H1 (cell line): ENCODE measurements at regions not wholly inside any gene's neighbourhood (a gene's known extent, or its start where the extent isn't known, plus 50 kb on each side); places are given as distances from the start of the nearest gene placed in this dataset.

ENCODE experiments used
- CTCF ChIA-PET: fragments of 300-600 bp; sonication (Branson Sonifier 250); formaldehyde crosslinking; loops from one replicate; lab custom pipeline; 2021; ENCODE audit not compliant: partially characterized antibody; lab: Charles Lee
- POLR2A ChIA-PET: fragments of 300-600 bp; sonication (Branson Sonifier 250); formaldehyde crosslinking; loops from one replicate; lab custom pipeline; 2021; ENCODE audit warnings: inconsistent platforms; ENCODE audit not compliant: partially characterized antibody; lab: Charles Lee
- DNase-seq, 2 experiments: peaks; one replicate each; pipeline versions ENCODE4 v3.0.0 to v3.0.0-alpha.2; 2010 to 2022; ENCODE audit warnings: low spot score in 2 of 2, low read depth in 1 of 2, mixed read lengths in 1 of 2
- FAIRE-seq: peaks from 2 replicates; lab custom pipeline; 2011; peaks lifted over from hg19 to GRCh38; lab: Jason Lieb, UNC
- H2AFZ ChIP-seq: 2 replicates; pipeline ENCODE4 v1.8.1; 2012; ENCODE audit warnings: low read length, inconsistent platforms
- H2AK5ac ChIP-seq: 2 replicates; pipeline ENCODE4 v1.6.1; 2013; ENCODE audit warnings: low read depth, low read length
- H2BK120ac ChIP-seq: replicated peaks from 2 replicates; pipeline ENCODE3; 2013; ENCODE audit warnings: low read depth, low read length, inconsistent platforms
- H2BK12ac ChIP-seq: 2 replicates; pipeline ENCODE4 v1.6.1; 2013; ENCODE audit warnings: low read depth, low read length
- H2BK15ac ChIP-seq: 2 replicates; pipeline ENCODE4 v1.6.1; 2013; ENCODE audit warnings: low read length
- H2BK20ac ChIP-seq: 2 replicates; pipeline ENCODE4 v1.6.1; 2013; ENCODE audit warnings: low read length
- H2BK5ac ChIP-seq: 2 replicates; pipeline ENCODE4 v1.6.1; 2013; ENCODE audit warnings: low read depth, low read length
- H3K14ac ChIP-seq: 2 replicates; pipeline ENCODE4 v1.6.1; 2013; ENCODE audit warnings: inconsistent platforms; ENCODE audit not compliant: insufficient read length
- H3K18ac ChIP-seq: 2 replicates; pipeline ENCODE4 v1.6.1; 2013; ENCODE audit warnings: low read length; ENCODE audit errors: extremely low read depth
- H3K23ac ChIP-seq: 2 replicates; pipeline ENCODE4 v1.6.1; 2013; ENCODE audit warnings: inconsistent platforms; ENCODE audit not compliant: insufficient read length
- H3K23me2 ChIP-seq: 2 replicates; pipeline ENCODE4 v1.6.1; 2013; ENCODE audit warnings: low read depth, low read length
- H3K27ac ChIP-seq: 2 replicates; pipeline ENCODE4 v1.6.1; 2011; ENCODE audit warnings: low read depth, low read length, inconsistent platforms
- H3K27me3 ChIP-seq, 4 experiments: replicated peaks in 1 of 4; 1 replicate in 1 of 4; 2 replicates in 3 of 4; pipeline versions ENCODE4 v1.6.1 to v1.8.1; 2011 to 2013; ENCODE audit warnings: low read length in 3 of 4, mild to moderate bottlenecking in 3 of 4, inconsistent platforms in 2 of 4, mixed read lengths in 2 of 4, moderate library complexity in 1 of 4; ENCODE audit not compliant: control insufficient read depth in 3 of 4, insufficient read depth in 3 of 4; ENCODE audit errors: extremely low read depth in 1 of 4
- H3K36me3 ChIP-seq, 4 experiments: 2 replicates each; pipeline versions ENCODE4 v1.6.1 to v1.8.1; 2011 to 2013; ENCODE audit warnings: mild to moderate bottlenecking in 4 of 4, low read length in 3 of 4, moderate library complexity in 2 of 4, control low read depth in 1 of 4, inconsistent platforms in 1 of 4; ENCODE audit not compliant: insufficient read depth in 4 of 4, control insufficient read depth in 2 of 4
- H3K4ac ChIP-seq: replicated peaks from 2 replicates; pipeline ENCODE3; 2013; ENCODE audit warnings: low read length, low read depth, mixed read lengths, inconsistent platforms; ENCODE audit not compliant: insufficient read length
- H3K4me1 ChIP-seq, 4 experiments: replicated peaks in 1 of 4; 1 replicate in 1 of 4; 2 replicates in 3 of 4; pipeline versions ENCODE4 v1.6.1 to v1.8.1; 2011 to 2013; ENCODE audit warnings: low read length in 3 of 4, inconsistent platforms in 2 of 4, mixed read lengths in 1 of 4; ENCODE audit not compliant: insufficient read depth in 4 of 4, control insufficient read depth in 3 of 4
- H3K4me2 ChIP-seq, 2 experiments: 2 replicates each; pipeline versions ENCODE4 v1.6.1 to v1.8.1; 2011 to 2013; ENCODE audit warnings: low read depth in 2 of 2, low read length in 2 of 2, control low read depth in 1 of 2, inconsistent platforms in 1 of 2, mild to moderate bottlenecking in 1 of 2; ENCODE audit not compliant: insufficient read depth in 1 of 2
- H3K4me3 ChIP-seq, 4 experiments: fragments of 200-600, 300-600 bp in 1 of 4; sonication (generic), shearing (Covaris generic), sonication (Bioruptor Twin) in 1 of 4; 2 replicates each; pipeline versions ENCODE4 v1.5.1 to v1.8.1; 2011 to 2016; ENCODE audit warnings: low read length in 4 of 4, low read depth in 3 of 4, control low read depth in 2 of 4, inconsistent platforms in 2 of 4, mild to moderate bottlenecking in 2 of 4, mixed read lengths in 1 of 4, moderate library complexity in 1 of 4; ENCODE audit not compliant: insufficient read depth in 2 of 4; ENCODE audit errors: extremely low read depth in 1 of 4
- H3K56ac ChIP-seq: replicated peaks from 2 replicates; pipeline ENCODE3; 2013; ENCODE audit warnings: low read depth, mild to moderate bottlenecking, mixed read lengths, low read length, inconsistent platforms; ENCODE audit not compliant: insufficient read length
- H3K79me1 ChIP-seq: 2 replicates; pipeline ENCODE4 v1.6.1; 2013; ENCODE audit warnings: low read depth, low read length, control low read depth
- H3K79me2 ChIP-seq, 2 experiments: 2 replicates each; pipeline versions ENCODE4 v1.6.1 to v1.8.1; 2012 to 2013; ENCODE audit warnings: low read length in 2 of 2, mild to moderate bottlenecking in 2 of 2, inconsistent platforms in 1 of 2; ENCODE audit not compliant: insufficient read depth in 2 of 2, control insufficient read depth in 1 of 2
- H3K9ac ChIP-seq, 4 experiments: replicated peaks in 1 of 4; 1 replicate in 1 of 4; 2 replicates in 3 of 4; pipeline versions ENCODE4 v1.6.1 to v1.8.1; 2011 to 2013; ENCODE audit warnings: low read depth in 3 of 4, low read length in 3 of 4, control low read depth in 2 of 4, mild to moderate bottlenecking in 2 of 4, moderate library complexity in 2 of 4, inconsistent platforms in 1 of 4; ENCODE audit errors: extremely low read depth in 1 of 4
- H3K9me3 ChIP-seq, 2 experiments: 2 replicates each; pipeline versions ENCODE4 v1.6.1 to v1.8.1; 2012 to 2013; ENCODE audit warnings: mild to moderate bottlenecking in 2 of 2, moderate library complexity in 2 of 2, control low read depth in 1 of 2, inconsistent platforms in 1 of 2, low read depth in 1 of 2, low read length in 1 of 2, mixed read lengths in 1 of 2; ENCODE audit not compliant: insufficient read depth in 2 of 2
- H4K20me1 ChIP-seq, 2 experiments: replicated peaks in 1 of 2; 2 replicates each; pipeline versions ENCODE3 to v1.8.1; 2011 to 2013; ENCODE audit warnings: inconsistent platforms in 2 of 2, low read length in 2 of 2, mild to moderate bottlenecking in 1 of 2; ENCODE audit not compliant: insufficient read depth in 2 of 2, control insufficient read depth in 1 of 2
- H4K5ac ChIP-seq: 2 replicates; pipeline ENCODE4 v1.6.1; 2013; ENCODE audit warnings: low read length, low read depth, mixed read lengths, inconsistent platforms; ENCODE audit not compliant: insufficient read length
- H4K8ac ChIP-seq: 2 replicates; pipeline ENCODE4 v1.8.0; 2013; ENCODE audit warnings: mild to moderate bottlenecking, moderate library complexity, low read length, inconsistent platforms; ENCODE audit not compliant: insufficient read depth; ENCODE audit errors: extremely low read depth
- H4K91ac ChIP-seq: replicated peaks from 2 replicates; pipeline ENCODE3; 2013; ENCODE audit warnings: low read length, mixed read lengths, inconsistent platforms; ENCODE audit not compliant: insufficient read length
- CTCF ChIP-seq, 3 experiments: IDR thresholded peaks; 1 replicate in 2 of 3; 2 replicates in 1 of 3; pipeline versions ENCODE4 v1.5.1 to v1.6.1; 2011; ENCODE audit warnings: low read length in 3 of 3, mild to moderate bottlenecking in 3 of 3, inconsistent platforms in 2 of 3, low read depth in 1 of 3, moderate library complexity in 1 of 3; ENCODE audit not compliant: insufficient read depth in 1 of 3; ENCODE audit errors: control extremely low read depth in 1 of 3
- KDM1A ChIP-seq: fragments of 200-600, 300-600 bp; sonication (generic); IDR thresholded peaks from 2 replicates; pipeline ENCODE4 v1.7.1; 2016; ENCODE audit warnings: mild to moderate bottlenecking, low read length, borderline replicate concordance
- RAD21 ChIP-seq, 2 experiments: IDR thresholded peaks in 1 of 2; conservative IDR thresholded peaks in 1 of 2; 2 replicates each; pipeline ENCODE4 v1.6.1; 2011; ENCODE audit warnings: low read depth in 2 of 2, low read length in 2 of 2, improper control_type of control experiment in 1 of 2, inconsistent platforms in 1 of 2, mild to moderate bottlenecking in 1 of 2, moderate library complexity in 1 of 2
- RNF2 ChIP-seq: fragments of 200-900, 300-1000 bp; sonication (generic); IDR thresholded peaks from 2 replicates; pipeline ENCODE4 v1.7.1; 2016; ENCODE audit warnings: borderline replicate concordance, low read depth, mild to moderate bottlenecking, antibody characterized with exemption, low read length; ENCODE audit not compliant: poor library complexity, severe bottlenecking; ENCODE audit errors: missing control alignments
- WGBS, 2 experiments: shearing (Covaris generic) in 1 of 2; methylation state at CpG; one replicate each; pipeline versions ENCODE4 v1.1.6 to v1.1.7; 2013 to 2015; ENCODE audit warnings: low lambda C conversion rate in 2 of 2, mixed read lengths in 2 of 2, inconsistent platforms in 1 of 2, low coverage in 1 of 2, missing lambda C conversion rate in 1 of 2; ENCODE audit not compliant: insufficient replicate concordance in 2 of 2, insufficient coverage in 1 of 2, insufficient read length in 1 of 2; ENCODE audit errors: extremely low coverage in 1 of 2, missing lambda C conversion rate in 1 of 2; 5-methylcytosine and 5-hydroxymethylcytosine counted together
- TF ChIP-seq, protein P1 (sequence below): IDR thresholded peaks from 2 replicates; pipeline ENCODE4 v1.6.1; 2011; ENCODE audit warnings: low read depth, mild to moderate bottlenecking, low read length; ENCODE audit not compliant: insufficient read depth

DNA sequence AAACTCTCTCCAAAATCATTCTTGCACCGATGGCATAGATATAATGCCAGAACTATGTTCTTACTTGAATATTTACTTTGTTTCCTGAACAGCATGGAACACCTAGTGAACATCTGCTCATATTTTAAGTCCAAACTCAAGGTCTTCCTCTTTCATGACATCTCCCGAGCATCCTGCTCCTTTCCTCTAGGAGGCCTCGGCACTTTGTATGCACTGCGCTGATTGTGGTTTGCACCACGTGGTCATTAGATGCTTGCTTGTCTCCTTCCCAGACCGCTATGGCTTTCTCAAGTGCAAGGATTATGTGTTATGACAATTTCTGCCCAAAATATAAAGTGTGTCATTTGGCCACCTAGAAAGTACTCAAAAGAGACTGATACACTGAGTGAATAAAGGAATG is 912.0 kb downstream of the GALC start:
- peaks cover 0 to 4% (median under 1%) of the 10 kb centered on the region in 4 experiments; a peak in 2 of 7 replicates for H3K4me1 ChIP-seq
- no peak for FAIRE-seq
- no peak overlapping the region for H4K8ac ChIP-seq
- WGBS, 2 experiments: 88% methylated on average over 6 of the region's 6 CpGs; no CpG with 5 or more reads in 1 of the 2 experiments
- no peak overlapping the region for H2BK12ac ChIP-seq
- ChIA-PET POLR2A (no interaction called here), CTCF (interaction anchor here (1.0 to 2.3 kb wide), 6 partner anchors 10 to 462 kb away, joined by 3 to 6 read pairs (median 4); no protein-coding TSS in a partner anchor)
- H2AK5ac ChIP-seq: no peak overlapping the region
- no peak overlapping the region for H3K9ac ChIP-seq
- no peak overlapping the region for H3K4ac ChIP-seq
- no peak overlapping the region for H3K4me2 ChIP-seq
- H4K5ac ChIP-seq: no peak overlapping the region
- H3K79me2 ChIP-seq: no peaks in the 10 kb centered on the region
- H3K27me3 ChIP-seq: no peaks in the 10 kb centered on the region
- H3K23me2 ChIP-seq: no peaks in the 10 kb centered on the region
- no peak overlapping the region for H2BK20ac ChIP-seq
- no peaks in the 10 kb centered on the region for H3K9me3 ChIP-seq
- H3K23ac ChIP-seq: no peak overlapping the region
- H3K4me3 ChIP-seq: no peak overlapping the region
- H2BK15ac ChIP-seq: no peak overlapping the region
- no peak overlapping the region for H3K56ac ChIP-seq
- no peak overlapping the region for H3K18ac ChIP-seq
- no peak overlapping the region for H2BK5ac ChIP-seq
- H3K36me3 ChIP-seq: no peaks in the 10 kb centered on the region
- H2AFZ ChIP-seq: no peak overlapping the region
- no peak overlapping the region for H3K27ac ChIP-seq
- no peaks in the 10 kb centered on the region for H4K20me1 ChIP-seq
- TF ChIP-seq RAD21 (IDR thresholded peaks at IDR 0.05 in 1 of 2, conservative IDR thresholded peaks at IDR 0.05 in 1 of 2; ENCODE audit: low read depth in 2 of 2, low read length in 2 of 2) (peak; percentile 22 to 45; a peak in 3 of 4 replicates), RNF2 (no peak), CTCF (IDR thresholded peaks at IDR 0.05; ENCODE audit: control extremely low read depth in 1 of 3, insufficient read depth in 1 of 3, low read depth in 1 of 3, low read length in 3 of 3) (peak in 2 of 3 experiments; percentile 19 to 34; a peak in 2 of 4 replicates), KDM1A (no peak)
- TF ChIP-seq, protein P1, sequence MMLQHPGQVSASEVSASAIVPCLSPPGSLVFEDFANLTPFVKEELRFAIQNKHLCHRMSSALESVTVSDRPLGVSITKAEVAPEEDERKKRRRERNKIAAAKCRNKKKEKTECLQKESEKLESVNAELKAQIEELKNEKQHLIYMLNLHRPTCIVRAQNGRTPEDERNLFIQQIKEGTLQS: no peak
- TF ChIP-seq, all 59 proteins: peak for 2
- no peak overlapping the region for H4K91ac ChIP-seq
- H3K14ac ChIP-seq: no peak overlapping the region
- DNase-seq: no peak
- no peaks in the 10 kb centered on the region for H3K79me1 ChIP-seq
- no peak overlapping the region for H2BK120ac ChIP-seq
